ENCODE measurements at regions not wholly inside any gene's neighbourhood (a gene's known extent, or its start where the extent isn't known, plus 50 kb on each side); places are given as distances from the start of the nearest gene placed in this dataset.

GRCh38 chr15:88378188-88378637 is 89.0 kb downstream of the MRPL46 start:
- DNase-seq = no peak

GRCh38 chr15:88377509-88377908 is 89.7 kb downstream of the MRPL46 start:
- DNase-seq = no peak

- DNase-seq = no peak
Measured at GRCh38 chr15:88376574-88377174, 90.5 kb downstream of the MRPL46 start.

- no peak for DNase-seq
Measured at GRCh38 chr15:88375234-88375927, 91.8 kb downstream of the MRPL46 start.

GRCh38 chr15:88365124-88365523 is 102.1 kb downstream of the MRPL46 start:
- no peak for DNase-seq

- no peak for DNase-seq
Measured at GRCh38 chr15:88348579-88349230, 92.2 kb upstream of the NTRK3 start.

- DNase-seq = no peak
Measured at GRCh38 chr15:88345962-88346361, 89.4 kb upstream of the NTRK3 start.

- no peak for DNase-seq
Measured at GRCh38 chr15:88344786-88345185, 88.2 kb upstream of the NTRK3 start.

- no peak for DNase-seq
Measured at GRCh38 chr15:88342666-88343065, 86.1 kb upstream of the NTRK3 start.

- no peak for DNase-seq
Measured at GRCh38 chr15:88341653-88342052, 85.1 kb upstream of the NTRK3 start.

GRCh38 chr15:88341006-88341405 is 84.5 kb upstream of the NTRK3 start:
- DNase-seq = no peak

- DNase-seq = no peak
Measured at GRCh38 chr15:88337993-88338392, 81.5 kb upstream of the NTRK3 start.

GRCh38 chr15:88335074-88335473 is 78.5 kb upstream of the NTRK3 start:
- DNase-seq = no peak

GRCh38 chr15:88334436-88334835 is 77.9 kb upstream of the NTRK3 start:
- DNase-seq = no peak

- DNase-seq = peak; percentile 70
Measured at GRCh38 chr15:88331291-88331690, 74.8 kb upstream of the NTRK3 start.

- DNase-seq = no peak
Measured at GRCh38 chr15:88326924-88327323, 70.4 kb upstream of the NTRK3 start.

- no peak for DNase-seq
Measured at GRCh38 chr15:88324741-88325065, 68.2 kb upstream of the NTRK3 start.

- no peak for DNase-seq
Measured at GRCh38 chr15:88323976-88324740, 67.6 kb upstream of the NTRK3 start.

GRCh38 chr15:88323468-88323867 is 66.9 kb upstream of the NTRK3 start:
- no peak for DNase-seq

- no peak for DNase-seq
Measured at GRCh38 chr15:88322461-88322860, 65.9 kb upstream of the NTRK3 start.

- DNase-seq = no peak
Measured at GRCh38 chr15:88321271-88321670, 64.7 kb upstream of the NTRK3 start.

GRCh38 chr15:88316586-88316985 is 60.0 kb upstream of the NTRK3 start:
- no peak for DNase-seq

GRCh38 chr15:88315221-88315878 is 58.8 kb upstream of the NTRK3 start:
- DNase-seq = no peak
